ENCODE measurements at regions not wholly inside any gene's neighbourhood (a gene's known extent, or its start where the extent isn't known, plus 50 kb on each side); places are given as distances from the start of the nearest gene placed in this dataset.

- Histone ChIP-seq H3K4me1 (ENCODE audit: control insufficient read depth, low read length) (no peaks in the 10 kb centered on the region), H3F3A (ENCODE audit: control insufficient read depth, insufficient read depth) (no peaks in the 10 kb centered on the region), H3K79me2 (ENCODE audit: control insufficient read depth, low read length) (no peaks in the 10 kb centered on the region), H3K36me3 (ENCODE audit: control insufficient read depth, low read length) (no peaks in the 10 kb centered on the region), H3K27ac (ENCODE audit: low read depth, low read length) (no peak overlapping the region), H4K20me1 (ENCODE audit: control insufficient read depth, insufficient read depth, low read depth, low read length) (no peaks in the 10 kb centered on the region), H3K4me3 (ENCODE audit: low read length) (no peak overlapping the region), H3K4me2 (ENCODE audit: low read length) (no peak overlapping the region), H3K9me3 (ENCODE audit: control insufficient read depth, insufficient read depth, low read length) (no peaks in the 10 kb centered on the region), H3K27me3 (ENCODE audit: control insufficient read depth, low read length) (no peaks in the 10 kb centered on the region), H3K9me2 (replicated peaks; ENCODE audit: control insufficient read depth, low read length) (no peaks in the 10 kb centered on the region)
- TF ChIP-seq EZH2phosphoT487 (IDR thresholded peaks at IDR 0.05; ENCODE audit: borderline replicate concordance, low read length) (no peak), CTCF (IDR thresholded peaks at IDR 0.05; ENCODE audit: low read depth, low read length, poor library complexity, severe bottlenecking) (no peak)
Measured at GRCh38 chr18:78899241-78899640, 80.4 kb upstream of the SALL3 start.

GRCh38 chr18:78900938-78901909 lies 78.4 kb upstream of the SALL3 start:
- no peaks in the 10 kb centered on the region for H4K20me1 ChIP-seq (ENCODE audit: control insufficient read depth, insufficient read depth, low read depth, low read length)
- no peak for TF ChIP-seq EZH2phosphoT487 (IDR thresholded peaks at IDR 0.05; ENCODE audit: borderline replicate concordance, low read length)
- no peak for TF ChIP-seq CTCF (IDR thresholded peaks at IDR 0.05; ENCODE audit: low read depth, low read length, poor library complexity, severe bottlenecking)
- H3K4me3 ChIP-seq (ENCODE audit: low read length) = no peak overlapping the region
- H3K36me3 ChIP-seq (ENCODE audit: control insufficient read depth, low read length) = no peaks in the 10 kb centered on the region
- no peaks in the 10 kb centered on the region for H3K9me2 ChIP-seq (replicated peaks; ENCODE audit: control insufficient read depth, low read length)
- no peaks in the 10 kb centered on the region for H3F3A ChIP-seq (ENCODE audit: control insufficient read depth, insufficient read depth)
- H3K27ac ChIP-seq (ENCODE audit: low read depth, low read length) = no peak overlapping the region
- H3K27me3 ChIP-seq (ENCODE audit: control insufficient read depth, low read length) = no peaks in the 10 kb centered on the region
- H3K79me2 ChIP-seq (ENCODE audit: control insufficient read depth, low read length) = no peaks in the 10 kb centered on the region
- H3K4me2 ChIP-seq (ENCODE audit: low read length) = no peak overlapping the region
- H3K9me3 ChIP-seq (ENCODE audit: control insufficient read depth, insufficient read depth, low read length) = no peaks in the 10 kb centered on the region
- no peaks in the 10 kb centered on the region for H3K4me1 ChIP-seq (ENCODE audit: control insufficient read depth, low read length)

GRCh38 chr18:78901923-78902794 lies 77.5 kb upstream of the SALL3 start:
- H3K9me3 ChIP-seq (ENCODE audit: control insufficient read depth, insufficient read depth, low read length) = no peaks in the 10 kb centered on the region
- no peak overlapping the region for H3K4me3 ChIP-seq (ENCODE audit: low read length)
- no peaks in the 10 kb centered on the region for H3F3A ChIP-seq (ENCODE audit: control insufficient read depth, insufficient read depth)
- H3K4me1 ChIP-seq (ENCODE audit: control insufficient read depth, low read length) = no peaks in the 10 kb centered on the region
- H3K4me2 ChIP-seq (ENCODE audit: low read length) = no peak overlapping the region
- no peak for TF ChIP-seq CTCF (IDR thresholded peaks at IDR 0.05; ENCODE audit: low read depth, low read length, poor library complexity, severe bottlenecking)
- TF ChIP-seq EZH2phosphoT487 (IDR thresholded peaks at IDR 0.05; ENCODE audit: borderline replicate concordance, low read length) = no peak
- no peaks in the 10 kb centered on the region for H3K9me2 ChIP-seq (replicated peaks; ENCODE audit: control insufficient read depth, low read length)
- no peak overlapping the region for H3K27ac ChIP-seq (ENCODE audit: low read depth, low read length)
- no peaks in the 10 kb centered on the region for H3K27me3 ChIP-seq (ENCODE audit: control insufficient read depth, low read length)
- H4K20me1 ChIP-seq (ENCODE audit: control insufficient read depth, insufficient read depth, low read depth, low read length) = no peaks in the 10 kb centered on the region
- no peaks in the 10 kb centered on the region for H3K79me2 ChIP-seq (ENCODE audit: control insufficient read depth, low read length)
- H3K36me3 ChIP-seq (ENCODE audit: control insufficient read depth, low read length) = no peaks in the 10 kb centered on the region
